DMS153 treated with DMSO at 0.1 percent for 48 hours (cell line): ENCODE measurements at regions not wholly inside any gene's neighbourhood (a gene's known extent, or its start where the extent isn't known, plus 50 kb on each side); places are given as distances from the start of the nearest gene placed in this dataset.

Experiments used
- DNase-seq: peaks from one replicate; lab custom pipeline; 2025; ENCODE audit not compliant: unreplicated experiment; lab: John Stamatoyannopoulos, UW

GRCh38 chr17:10984220-10984619 is 146.3 kb upstream of the PIRT start:
- no peak for DNase-seq

GRCh38 chr17:10976401-10976800 is 138.5 kb upstream of the PIRT start:
- no peak for DNase-seq

GRCh38 chr17:10968007-10968406 is 130.1 kb upstream of the PIRT start:
- no peak for DNase-seq

GRCh38 chr17:10956821-10957220 is 118.9 kb upstream of the PIRT start:
- DNase-seq = no peak

- DNase-seq = no peak
Measured at GRCh38 chr17:10944819-10945218, 106.9 kb upstream of the PIRT start.

- no peak for DNase-seq
Measured at GRCh38 chr17:10936931-10937330, 99.0 kb upstream of the PIRT start.

- no peak for DNase-seq
Measured at GRCh38 chr17:10932938-10933337, 95.1 kb upstream of the PIRT start.

- DNase-seq = no peak
Measured at GRCh38 chr17:10931133-10931532, 93.2 kb upstream of the PIRT start.

- no peak for DNase-seq
Measured at GRCh38 chr17:10927712-10928111, 89.8 kb upstream of the PIRT start.

- no peak for DNase-seq
Measured at GRCh38 chr17:10920558-10921108, 82.7 kb upstream of the PIRT start.

- DNase-seq = no peak
Measured at GRCh38 chr17:10907370-10907769, 69.5 kb upstream of the PIRT start.

GRCh38 chr17:10899281-10899680 is 61.4 kb upstream of the PIRT start:
- DNase-seq = no peak

- DNase-seq = no peak
Measured at GRCh38 chr17:10894220-10894619, 56.3 kb upstream of the PIRT start.

GRCh38 chr17:10888858-10889257 is 51.0 kb upstream of the PIRT start:
- no peak for DNase-seq
